Spleen (tissue), 7 donors: ENCODE measurements at regions not wholly inside any gene's neighbourhood (a gene's known extent, or its start where the extent isn't known, plus 50 kb on each side); places are given as distances from the start of the nearest gene placed in this dataset.

Experiments
- CTCF ChIP-seq, 11 experiments: fragments of 200-600 bp in 7 of 11; fragments of 450-650 bp in 4 of 11; sonication (generic) in 4 of 11; IDR thresholded peaks in 8 of 11; conservative IDR thresholded peaks in 3 of 11; 1 replicate in 7 of 11; 2 replicates in 4 of 11; pipeline versions ENCODE4 v1.4.0 to v1.8.0; 2016 to 2021; ENCODE audit warnings: antibody characterized with exemption in 11 of 11, inconsistent platforms in 4 of 11, mild to moderate bottlenecking in 1 of 11
- POLR2A ChIP-seq, 3 donors: fragments of 450-650 bp; IDR thresholded peaks; one replicate each; pipeline ENCODE4 v1.5.1; 2017; ENCODE audit warnings: antibody characterized with exemption in 3 of 3, mild to moderate bottlenecking in 1 of 3
- POLR2AphosphoS5 ChIP-seq, 3 donors: sonication (generic); formaldehyde crosslinking; IDR thresholded peaks; one replicate each; pipeline ENCODE4 v1.5.1; 2017; ENCODE audit warnings: antibody characterized with exemption in 3 of 3
- donor health status: DM: no; HTN: no; CAD: no; lungs with moderate emphysema.
- donor health status: DM: no; HTN: no; CAD: no.
- donor health status: DM: no; HTN: no; CAD: no.

GRCh38 chr4:131595140-131595539 is 1554.0 kb upstream of the PCDH10 start:
- no peak for TF ChIP-seq POLR2A (IDR thresholded peaks at IDR 0.05)
- TF ChIP-seq CTCF (IDR thresholded peaks at IDR 0.05 in 8 of 11, conservative IDR thresholded peaks at IDR 0.05 in 3 of 11) = no peak
- TF ChIP-seq POLR2AphosphoS5 (IDR thresholded peaks at IDR 0.05) = no peak
